ENCODE measurements at regions not wholly inside any gene's neighbourhood (a gene's known extent, or its start where the extent isn't known, plus 50 kb on each side); places are given as distances from the start of the nearest gene placed in this dataset.

GRCh38 chr18:68439642-68440041, 275.3 kb downstream of the TMX3 start:
- Mint-ChIP-seq H3K9me3 (peaks cover 9% of the 10 kb centered on the region in 2 donors), H3K4me1 (no peaks in the 10 kb centered on the region), H3K4me3 (no peak overlapping the region), H3K27ac (no peak overlapping the region), H3K36me3 (peaks cover 0 to 2% of the 10 kb centered on the region in 2 donors), H3K27me3 (no peaks in the 10 kb centered on the region)
- DNase-seq (no peak), ATAC-seq (replicated peaks) (no peak)

- Mint-ChIP-seq H3K27ac (no peak overlapping the region), H3K27me3 (no peaks in the 10 kb centered on the region), H3K36me3 (peaks cover 0 to 2% of the 10 kb centered on the region in 2 donors), H3K4me3 (no peak overlapping the region), H3K4me1 (no peaks in the 10 kb centered on the region), H3K9me3 (peaks cover 8 to 9% of the 10 kb centered on the region in 2 donors)
- ATAC-seq (replicated peaks) (no peak), DNase-seq (no peak)
These were observed 275.9 kb downstream of the TMX3 start for GRCh38 chr18:68438983-68439382.

DNA sequence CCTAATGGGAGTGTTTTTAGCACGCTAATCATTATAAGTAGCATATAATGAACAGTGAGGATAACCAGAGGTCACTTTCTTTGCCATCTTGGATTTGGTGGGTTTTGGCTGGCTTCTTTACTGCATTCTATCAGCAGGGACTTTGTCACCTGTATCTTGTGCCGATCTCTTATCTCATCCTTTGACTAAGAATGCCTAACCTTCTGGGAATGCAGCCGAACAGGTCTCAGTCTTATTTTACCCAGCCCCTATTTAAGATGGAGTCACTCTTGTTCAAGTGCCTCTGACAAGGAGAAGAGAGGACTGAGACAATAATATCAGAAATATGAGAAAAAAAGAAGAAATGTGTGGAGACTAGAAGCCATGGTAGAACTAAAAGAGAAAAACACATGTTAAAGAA, 276.4 kb downstream of the TMX3 start:
- Mint-ChIP-seq H3K4me1 (no peaks in the 10 kb centered on the region), H3K9me3 (peaks cover 8 to 9% of the 10 kb centered on the region in 2 donors), H3K27me3 (no peaks in the 10 kb centered on the region), H3K4me3 (no peak overlapping the region), H3K27ac (no peak overlapping the region), H3K36me3 (peaks cover 0 to 2% of the 10 kb centered on the region in 2 donors)
- no peak for ATAC-seq (replicated peaks)
- no peak for DNase-seq

DNA sequence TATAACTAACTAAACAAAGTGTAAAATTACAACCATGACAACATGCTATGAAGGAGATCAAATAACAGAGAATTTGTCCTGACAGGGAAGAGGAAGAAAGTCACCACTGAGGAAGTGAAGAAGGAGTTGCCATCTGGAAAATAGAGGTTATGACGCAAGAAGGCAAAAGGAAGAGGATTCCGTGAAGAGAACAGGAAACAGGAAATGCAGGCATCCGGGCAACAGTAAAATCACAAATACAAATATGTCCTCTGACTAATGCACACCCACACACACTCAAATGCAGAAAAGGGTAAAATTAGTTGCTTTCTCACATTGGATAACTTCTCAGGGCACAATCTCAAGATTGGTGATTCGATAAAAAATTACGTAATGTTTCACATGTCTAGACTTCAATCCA, 278.4 kb downstream of the TMX3 start:
- H3K36me3 Mint-ChIP-seq = peaks cover 0 to 2% of the 10 kb centered on the region in 2 donors
- ATAC-seq (replicated peaks) = no peak
- no peaks in the 10 kb centered on the region for H3K27me3 Mint-ChIP-seq
- no peak for DNase-seq
- H3K4me1 Mint-ChIP-seq = no peaks in the 10 kb centered on the region
- H3K4me3 Mint-ChIP-seq = no peak overlapping the region
- no peak overlapping the region for H3K27ac Mint-ChIP-seq
- peaks cover 8 to 9% of the 10 kb centered on the region in 2 donors for H3K9me3 Mint-ChIP-seq

DNA sequence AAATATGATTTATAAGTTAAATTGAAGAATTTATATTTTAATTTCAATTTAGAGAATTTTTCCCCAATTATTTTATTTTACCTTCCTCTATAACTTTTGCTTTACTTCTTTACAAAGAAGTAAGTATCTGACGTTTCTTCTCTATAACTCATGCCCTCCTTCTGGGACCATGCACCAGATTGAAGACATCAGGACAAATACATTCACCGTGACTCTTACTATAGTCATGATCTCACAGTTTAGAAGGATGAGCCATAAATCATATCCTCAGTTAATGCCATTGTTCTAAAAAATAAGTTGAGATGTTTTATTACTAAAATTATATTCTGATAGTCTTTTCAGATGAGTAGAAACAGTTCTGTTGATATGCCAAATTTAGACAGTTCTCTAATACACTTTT, 279.3 kb downstream of the TMX3 start:
- H3K27me3 Mint-ChIP-seq = no peaks in the 10 kb centered on the region
- H3K27ac Mint-ChIP-seq = no peak overlapping the region
- H3K36me3 Mint-ChIP-seq = peaks cover 0 to 2% of the 10 kb centered on the region in 2 donors
- no peak overlapping the region for H3K4me3 Mint-ChIP-seq
- DNase-seq (no peak), ATAC-seq (replicated peaks) (no peak)
- H3K9me3 Mint-ChIP-seq = peaks cover 8 to 9% of the 10 kb centered on the region in 2 donors
- H3K4me1 Mint-ChIP-seq = no peaks in the 10 kb centered on the region

DNA sequence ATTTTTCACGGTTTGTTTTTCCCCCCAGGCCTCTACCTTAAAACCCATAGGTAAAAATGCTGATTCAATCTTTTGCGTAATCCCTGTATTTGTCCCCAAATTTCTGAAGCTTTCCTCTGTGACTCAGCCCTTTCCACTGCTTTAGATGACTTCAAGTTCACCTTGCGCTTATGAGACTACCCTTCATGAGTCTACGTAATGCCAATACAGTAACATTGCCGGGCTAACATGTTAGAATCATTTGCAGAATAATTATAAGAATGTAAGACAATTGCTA, 283.0 kb downstream of the TMX3 start:
- Mint-ChIP-seq H3K9me3 (peaks cover 3 to 4% of the 10 kb centered on the region in 2 donors), H3K36me3 (no peaks in the 10 kb centered on the region), H3K27ac (no peak overlapping the region), H3K27me3 (no peaks in the 10 kb centered on the region), H3K4me3 (no peak overlapping the region), H3K4me1 (no peaks in the 10 kb centered on the region)
- DNase-seq (no peak), ATAC-seq (replicated peaks) (no peak)

DNA sequence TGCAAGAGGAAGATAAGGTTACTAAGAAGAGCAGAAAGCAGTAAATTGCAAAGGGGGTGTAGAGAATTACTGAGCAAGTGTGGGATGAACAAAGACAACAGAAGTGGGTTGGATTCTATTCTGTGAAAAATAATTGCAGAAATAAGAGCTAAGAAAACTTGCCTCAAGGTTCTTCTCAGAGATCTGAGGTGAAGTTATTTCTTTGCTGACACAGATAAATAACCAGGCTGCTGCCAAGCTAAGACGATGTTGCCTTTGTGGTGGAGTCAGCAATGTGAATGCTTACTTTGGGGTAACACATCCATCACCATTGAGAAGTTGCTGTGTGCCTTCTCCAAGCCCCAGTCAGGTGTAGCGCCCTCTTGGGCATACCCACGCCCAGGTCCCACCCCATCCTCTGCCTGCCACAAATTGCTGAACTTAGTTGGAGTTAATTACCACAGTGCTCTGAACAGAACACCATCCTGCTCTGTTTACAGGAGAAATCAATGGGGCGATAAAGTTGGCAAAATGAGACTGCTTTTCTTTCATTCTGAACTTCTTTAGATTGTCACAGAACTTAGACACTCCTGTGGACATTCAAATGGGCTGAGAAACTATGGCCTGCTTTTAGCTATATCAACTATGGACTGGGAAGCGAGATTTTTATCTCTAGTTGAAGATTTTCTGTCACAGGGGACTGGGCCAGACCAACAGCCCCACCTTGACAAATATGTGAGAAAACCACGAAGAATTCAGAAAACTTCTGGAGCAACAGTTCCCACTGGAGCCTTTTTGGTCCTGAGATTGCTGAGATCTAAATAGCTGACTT, 283.6 kb downstream of the TMX3 start:
- H3K4me1 Mint-ChIP-seq = no peaks in the 10 kb centered on the region
- DNase-seq (no peak), ATAC-seq (replicated peaks) (no peak)
- H3K9me3 Mint-ChIP-seq = peaks cover 1 to 2% of the 10 kb centered on the region in 2 donors
- no peaks in the 10 kb centered on the region for H3K36me3 Mint-ChIP-seq
- H3K27me3 Mint-ChIP-seq = no peaks in the 10 kb centered on the region
- no peak overlapping the region for H3K27ac Mint-ChIP-seq
- no peak overlapping the region for H3K4me3 Mint-ChIP-seq

DNA sequence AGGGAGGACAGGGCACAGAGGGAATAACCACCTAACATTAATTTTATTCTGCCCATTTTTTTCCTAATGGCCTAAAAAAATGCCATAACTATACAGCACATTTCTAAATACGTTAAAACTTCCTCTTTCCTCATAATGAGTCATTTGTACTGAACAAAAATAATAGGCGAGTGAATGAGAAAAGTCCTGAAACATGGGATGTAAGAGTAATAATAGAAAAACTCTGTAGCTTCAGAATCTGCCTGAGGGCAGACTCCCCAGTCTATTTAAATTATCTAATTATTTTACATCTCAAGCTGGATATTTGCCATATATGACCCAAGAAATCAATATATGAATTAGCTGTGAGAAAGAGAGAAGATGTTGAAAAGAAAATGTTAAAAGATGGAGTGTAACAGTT, 285.1 kb downstream of the TMX3 start:
- Mint-ChIP-seq H3K4me1 (no peaks in the 10 kb centered on the region), H3K9me3 (no peaks in the 10 kb centered on the region), H3K36me3 (no peaks in the 10 kb centered on the region), H3K27ac (no peak overlapping the region), H3K4me3 (no peak overlapping the region), H3K27me3 (no peaks in the 10 kb centered on the region)
- ATAC-seq (replicated peaks) (no peak), DNase-seq (no peak)

GRCh38 chr18:68429111-68429510, 285.8 kb downstream of the TMX3 start:
- Mint-ChIP-seq H3K27ac (no peak overlapping the region), H3K36me3 (no peaks in the 10 kb centered on the region), H3K4me3 (no peak overlapping the region), H3K4me1 (no peaks in the 10 kb centered on the region), H3K27me3 (no peaks in the 10 kb centered on the region), H3K9me3 (no peaks in the 10 kb centered on the region)
- no peak for DNase-seq
- ATAC-seq (replicated peaks) = no peak

DNA sequence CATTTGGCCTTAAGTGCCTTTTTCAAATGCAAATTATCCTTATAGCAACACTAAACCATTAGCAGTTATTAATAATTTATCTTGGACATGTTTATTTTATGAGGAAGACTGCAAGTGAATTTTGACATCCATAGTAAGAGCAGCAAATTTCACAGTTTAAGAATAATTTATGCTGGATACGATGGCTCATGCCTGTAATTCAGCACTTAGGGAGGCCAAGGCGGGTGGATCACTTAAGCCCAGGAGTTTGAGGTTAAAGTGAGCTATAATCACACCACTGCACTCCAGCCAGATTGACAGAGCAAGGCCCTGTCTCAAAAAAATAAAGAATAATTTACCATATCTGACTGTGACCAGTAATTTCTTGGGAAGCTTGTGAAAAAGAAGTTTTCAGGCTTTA, 286.2 kb downstream of the TMX3 start:
- Mint-ChIP-seq H3K27me3 (no peaks in the 10 kb centered on the region), H3K9me3 (no peaks in the 10 kb centered on the region), H3K36me3 (no peaks in the 10 kb centered on the region), H3K4me1 (no peaks in the 10 kb centered on the region), H3K4me3 (no peak overlapping the region), H3K27ac (no peak overlapping the region)
- no peak for ATAC-seq (replicated peaks)
- no peak for DNase-seq

DNA sequence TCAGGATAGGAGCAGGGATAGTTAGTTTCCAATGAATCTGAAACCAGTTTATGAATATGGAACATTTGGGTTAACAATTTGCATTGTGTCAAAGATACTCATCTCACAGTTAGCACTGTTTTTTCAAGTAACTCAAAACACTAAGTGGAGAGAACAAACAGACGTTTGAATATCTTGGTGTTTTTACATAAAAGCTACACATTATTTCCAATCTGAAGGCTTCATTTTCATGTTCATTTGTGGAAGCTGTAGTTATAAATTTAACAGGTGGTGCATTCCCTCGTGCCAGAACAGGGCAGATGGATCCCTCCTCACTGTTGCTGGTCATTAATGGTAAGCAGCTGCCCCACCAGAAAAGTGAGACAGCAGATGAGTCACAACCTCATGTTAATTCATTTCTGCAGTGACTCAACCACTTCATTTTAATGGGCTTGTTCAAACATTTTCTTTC, 286.9 kb downstream of the TMX3 start:
- H3K4me3 Mint-ChIP-seq = no peak overlapping the region
- H3K9me3 Mint-ChIP-seq = peaks cover 0 to 2% of the 10 kb centered on the region in 2 donors
- no peaks in the 10 kb centered on the region for H3K36me3 Mint-ChIP-seq
- H3K27me3 Mint-ChIP-seq = no peaks in the 10 kb centered on the region
- DNase-seq = no peak
- ATAC-seq (replicated peaks) = no peak
- H3K27ac Mint-ChIP-seq = no peak overlapping the region
- no peaks in the 10 kb centered on the region for H3K4me1 Mint-ChIP-seq

DNA sequence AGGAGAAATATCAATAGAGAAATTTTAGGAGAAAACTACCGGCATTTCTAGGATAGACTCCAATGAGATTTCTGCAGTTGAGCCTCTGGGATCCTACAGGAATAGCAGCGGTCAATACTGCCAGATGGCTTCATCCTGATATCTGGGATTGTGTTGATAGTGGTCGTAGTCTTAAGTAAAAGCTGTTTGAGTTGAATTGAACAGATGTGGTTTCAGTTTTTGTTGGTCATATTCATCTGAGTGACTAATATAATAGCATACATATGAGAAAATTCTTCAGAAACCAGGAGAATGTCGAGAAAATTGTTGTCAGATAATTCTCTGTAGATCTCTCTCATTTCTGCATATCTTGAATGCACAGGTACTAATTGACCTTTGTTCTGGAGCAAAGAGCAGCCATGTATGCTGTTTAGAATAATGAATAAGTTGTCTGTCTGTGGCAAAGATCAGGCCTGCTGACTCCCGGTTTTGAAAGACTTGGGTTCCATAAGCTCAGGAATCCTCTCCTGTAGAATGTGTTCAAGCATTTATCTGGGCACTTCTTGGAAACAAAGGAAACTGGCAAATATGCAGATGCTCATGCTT, 288.1 kb downstream of the TMX3 start:
- no peaks in the 10 kb centered on the region for H3K36me3 Mint-ChIP-seq
- no peaks in the 10 kb centered on the region for H3K27me3 Mint-ChIP-seq
- DNase-seq (no peak), ATAC-seq (replicated peaks) (no peak)
- no peak overlapping the region for H3K27ac Mint-ChIP-seq
- H3K4me1 Mint-ChIP-seq = no peaks in the 10 kb centered on the region
- H3K9me3 Mint-ChIP-seq = peaks cover 4% of the 10 kb centered on the region in 2 donors
- H3K4me3 Mint-ChIP-seq = no peak overlapping the region

- no peak overlapping the region for H3K27ac Mint-ChIP-seq
- no peaks in the 10 kb centered on the region for H3K36me3 Mint-ChIP-seq
- no peak for DNase-seq
- no peaks in the 10 kb centered on the region for H3K4me1 Mint-ChIP-seq
- ATAC-seq (replicated peaks) = no peak
- H3K27me3 Mint-ChIP-seq = no peaks in the 10 kb centered on the region
- H3K4me3 Mint-ChIP-seq = no peak overlapping the region
- H3K9me3 Mint-ChIP-seq = peaks cover 4% of the 10 kb centered on the region in 2 donors
These were observed 296.0 kb downstream of the TMX3 start for GRCh38 chr18:68418881-68419280.

DNA sequence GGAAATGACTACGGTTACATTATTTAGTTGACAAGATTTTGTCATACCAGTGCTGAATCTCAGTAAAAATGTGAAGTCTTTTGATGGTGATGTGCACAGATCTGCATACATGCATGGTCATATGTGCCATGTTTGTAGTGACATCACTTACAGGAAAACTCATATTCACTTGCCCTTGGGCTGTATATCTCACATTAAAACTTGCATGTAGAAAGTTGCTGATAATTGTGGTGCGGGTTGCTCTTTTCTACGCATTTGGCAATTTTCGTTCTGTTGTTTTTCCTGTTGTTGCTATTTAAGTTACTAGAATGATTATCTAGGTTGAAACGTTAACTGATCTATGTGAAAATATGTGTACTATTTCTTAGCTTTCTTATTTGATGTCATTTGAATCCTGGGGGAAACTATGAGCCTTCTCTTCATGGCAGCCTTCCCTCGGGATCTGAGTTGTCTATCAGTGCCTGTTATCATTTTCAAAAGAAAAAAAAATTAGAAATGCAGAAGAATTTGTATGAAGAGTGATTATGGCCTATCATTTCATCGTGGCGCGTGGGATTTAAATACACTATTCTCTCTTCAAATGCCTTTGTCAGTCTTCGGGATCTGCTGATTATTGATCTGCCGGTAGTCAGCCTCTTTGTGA, 296.6 kb downstream of the TMX3 start:
- ATAC-seq (replicated peaks) = no peak
- no peak overlapping the region for H3K4me3 Mint-ChIP-seq
- H3K4me1 Mint-ChIP-seq = no peaks in the 10 kb centered on the region
- no peaks in the 10 kb centered on the region for H3K27me3 Mint-ChIP-seq
- no peak for DNase-seq
- H3K27ac Mint-ChIP-seq = no peak overlapping the region
- H3K9me3 Mint-ChIP-seq = peaks cover 4% of the 10 kb centered on the region in 2 donors
- H3K36me3 Mint-ChIP-seq = no peaks in the 10 kb centered on the region

DNA sequence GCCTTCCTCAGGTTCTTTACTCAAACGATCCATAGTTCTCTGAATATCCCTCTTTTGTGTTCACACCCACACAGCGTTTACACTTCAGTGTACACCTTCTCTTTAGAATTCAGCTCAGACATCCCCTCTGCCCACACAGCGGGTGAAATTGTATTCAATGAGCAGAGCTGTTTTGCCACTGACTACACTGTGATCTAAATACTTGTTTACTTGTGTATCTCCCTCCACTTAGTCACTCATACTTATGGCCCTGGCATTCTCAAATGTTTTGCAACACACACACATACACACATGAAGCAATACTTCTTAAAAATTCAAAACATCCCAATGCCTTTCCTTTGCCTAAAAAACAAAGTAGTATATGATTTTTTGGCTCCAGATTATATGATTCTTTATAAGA, 297.1 kb downstream of the TMX3 start:
- DNase-seq = no peak
- Mint-ChIP-seq H3K27me3 (no peaks in the 10 kb centered on the region), H3K36me3 (no peaks in the 10 kb centered on the region), H3K27ac (no peak overlapping the region), H3K9me3 (peaks cover 1 to 3% of the 10 kb centered on the region in 2 donors), H3K4me3 (no peak overlapping the region), H3K4me1 (no peaks in the 10 kb centered on the region)
- no peak for ATAC-seq (replicated peaks)
